Liver (tissue), 8 donors: ENCODE measurements at regions not wholly inside any gene's neighbourhood (a gene's known extent, or its start where the extent isn't known, plus 50 kb on each side); places are given as distances from the start of the nearest gene placed in this dataset.

Source experiments
- DNase-seq: peaks from one replicate; pipeline ENCODE4 v3.0.0-alpha.2; 2017; ENCODE audit warnings: low spot score
- H3K27ac ChIP-seq, 2 donors: one replicate each; pipeline ENCODE4 v1.7.0; 2013; ENCODE audit warnings: inconsistent platforms in 2 of 2, low read length in 2 of 2, control low read depth in 1 of 2, low read depth in 1 of 2, mild to moderate bottlenecking in 1 of 2
- H3K27me3 ChIP-seq, 4 donors: one replicate each; pipeline versions ENCODE4 v1.6.1 to v1.7.0; 2013; ENCODE audit warnings: low read length in 3 of 4, inconsistent platforms in 1 of 4, mild to moderate bottlenecking in 1 of 4, moderate library complexity in 1 of 4; ENCODE audit not compliant: control insufficient read depth in 4 of 4, insufficient read depth in 4 of 4
- H3K36me3 ChIP-seq, 4 donors: one replicate each; pipeline versions ENCODE4 v1.6.1 to v1.7.0; 2013; ENCODE audit warnings: low read length in 3 of 4, mild to moderate bottlenecking in 3 of 4, low read depth in 1 of 4, moderate library complexity in 1 of 4; ENCODE audit not compliant: control insufficient read depth in 4 of 4, insufficient read depth in 3 of 4
- H3K4me1 ChIP-seq, 4 donors: one replicate each; pipeline versions ENCODE4 v1.6.1 to v1.7.0; 2013; ENCODE audit warnings: low read length in 3 of 4, mild to moderate bottlenecking in 3 of 4, moderate library complexity in 1 of 4; ENCODE audit not compliant: control insufficient read depth in 4 of 4, insufficient read depth in 4 of 4
- H3K4me3 ChIP-seq, 3 donors: one replicate each; pipeline versions ENCODE4 v1.6.1 to v1.7.0; 2013; ENCODE audit warnings: low read length in 3 of 3, control low read depth in 1 of 3, low read depth in 1 of 3, mild to moderate bottlenecking in 1 of 3
- H3K9ac ChIP-seq, 2 donors: one replicate each; pipeline ENCODE4 v1.7.0; 2013; ENCODE audit warnings: low read length in 2 of 2, mild to moderate bottlenecking in 2 of 2, moderate library complexity in 2 of 2, control low read depth in 1 of 2, low read depth in 1 of 2
- H3K9me3 ChIP-seq, 4 donors: one replicate each; pipeline versions ENCODE4 v1.6.1 to v1.7.0; 2013; ENCODE audit warnings: low read length in 3 of 4; ENCODE audit not compliant: control insufficient read depth in 4 of 4
- CTCF ChIP-seq: fragments of 150-350 bp; IDR thresholded peaks from 2 replicates; pipeline ENCODE4 v1.5.1; 2017; ENCODE audit warnings: improper control_type of control experiment, low read depth, low read length; ENCODE audit not compliant: missing input control
- EGR1 ChIP-seq, 2 donors: IDR thresholded peaks; 2 replicates each; pipeline ENCODE4 v1.6.1; 2016 to 2018; ENCODE audit warnings: antibody characterized with exemption in 2 of 2, low read depth in 2 of 2
- FOXA1 ChIP-seq: IDR thresholded peaks from 2 replicates; pipeline ENCODE4 v1.6.1; 2016; ENCODE audit warnings: antibody characterized with exemption
- FOXA2 ChIP-seq: IDR thresholded peaks from 2 replicates; pipeline ENCODE4 v1.6.1; 2016; ENCODE audit warnings: antibody characterized with exemption
- GABPA ChIP-seq, 2 donors: IDR thresholded peaks in 1 of 2; conservative IDR thresholded peaks in 1 of 2; 2 replicates each; pipeline ENCODE4 v1.6.1; 2016; ENCODE audit warnings: antibody characterized with exemption in 2 of 2, mild to moderate bottlenecking in 1 of 2, moderate library complexity in 1 of 2
- HNF4A ChIP-seq, 2 donors: conservative IDR thresholded peaks; 2 replicates each; pipeline ENCODE4 v1.6.1; 2016; ENCODE audit warnings: antibody characterized with exemption in 2 of 2, mild to moderate bottlenecking in 2 of 2
- HNF4G ChIP-seq: IDR thresholded peaks from 2 replicates; pipeline ENCODE4 v1.6.1; 2016; ENCODE audit warnings: antibody characterized with exemption
- JUND ChIP-seq, 2 donors: IDR thresholded peaks; 2 replicates each; pipeline ENCODE4 v1.6.1; 2016; ENCODE audit warnings: antibody characterized with exemption in 2 of 2
- MAX ChIP-seq: IDR thresholded peaks from 2 replicates; pipeline ENCODE4 v1.6.1; 2016; ENCODE audit warnings: antibody characterized with exemption
- NR2F2 ChIP-seq: IDR thresholded peaks from 2 replicates; pipeline ENCODE4 v1.6.1; 2016; ENCODE audit warnings: antibody characterized with exemption
- RAD21 ChIP-seq, 2 donors: IDR thresholded peaks; 2 replicates each; pipeline ENCODE4 v1.6.1; 2016; ENCODE audit warnings: antibody characterized with exemption in 2 of 2, mild to moderate bottlenecking in 2 of 2
- RXRA ChIP-seq, 2 donors: IDR thresholded peaks; 2 replicates each; pipeline ENCODE4 v1.6.1; 2017 to 2018; ENCODE audit warnings: antibody characterized with exemption in 2 of 2, mild to moderate bottlenecking in 1 of 2
- SP1 ChIP-seq: IDR thresholded peaks from 2 replicates; pipeline ENCODE4 v1.6.1; 2018; ENCODE audit warnings: antibody characterized with exemption, mild to moderate bottlenecking
- TAF1 ChIP-seq: conservative IDR thresholded peaks from 2 replicates; pipeline ENCODE4 v1.6.1; 2016; ENCODE audit warnings: antibody characterized with exemption, mild to moderate bottlenecking
- YY1 ChIP-seq: IDR thresholded peaks from 2 replicates; pipeline ENCODE4 v1.6.1; 2016; ENCODE audit warnings: antibody characterized with exemption, mild to moderate bottlenecking
- WGBS: extraction: QIAGEN DNeasy Blood & Tissue Kit; methylation state at CpG from one replicate; pipeline ENCODE4 v1.1.7; 2013; 5-methylcytosine and 5-hydroxymethylcytosine counted together
- TF ChIP-seq, protein P1 (sequence below): IDR thresholded peaks from 2 replicates; pipeline ENCODE4 v1.6.1; 2016; ENCODE audit warnings: antibody characterized with exemption
- TF ChIP-seq, protein P2 (sequence below): IDR thresholded peaks from 2 replicates; pipeline ENCODE4 v1.6.1; 2016; ENCODE audit warnings: antibody characterized with exemption
- TF ChIP-seq, protein P3 (sequence below): IDR thresholded peaks from 2 replicates; pipeline ENCODE4 v1.6.1; 2016; ENCODE audit warnings: antibody characterized with exemption, mild to moderate bottlenecking
- donor health status: healthy.
- donor health status: healthy.
- donor health status: healthy.
- donor health status: healthy.
- donor health status: healthy.

DNA sequence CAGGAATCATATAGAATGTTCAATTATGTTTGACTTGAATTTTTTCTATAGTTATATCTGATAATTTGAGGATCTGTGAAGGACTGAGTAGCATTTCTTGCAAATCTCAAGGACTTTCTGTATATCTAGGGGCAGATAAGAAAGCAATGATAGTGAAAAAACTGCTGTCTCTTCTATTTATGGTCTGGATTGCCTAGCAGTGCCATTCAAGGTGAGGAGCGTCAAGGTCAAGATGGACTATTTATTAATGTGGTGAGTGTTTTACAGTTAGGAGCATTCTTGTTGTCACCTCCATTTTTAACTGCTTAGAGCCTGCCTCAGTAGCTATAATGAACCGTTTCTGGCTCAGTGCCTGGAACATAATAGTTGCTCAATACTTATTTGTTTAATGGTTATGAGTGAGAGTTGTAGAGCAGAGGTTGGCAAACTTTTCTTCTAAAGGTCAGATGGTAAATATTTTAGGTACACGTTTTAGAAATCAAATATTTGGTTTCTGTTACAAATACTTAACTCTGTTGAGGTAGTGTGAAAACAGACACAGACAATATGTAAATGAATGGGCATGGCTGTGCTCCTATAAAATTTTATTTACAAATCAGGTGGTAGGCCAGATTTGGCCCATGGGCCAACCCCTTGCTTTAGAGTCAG is 523.2 kb upstream of the IGFBP7 start:
- peak in 1 of 2 donors; percentile 32 for TF ChIP-seq RAD21 (IDR thresholded peaks at IDR 0.05)
- TF ChIP-seq HNF4G = no peak
- TF ChIP-seq CTCF = no peak
- no peak for TF ChIP-seq NR2F2
- no peak for TF ChIP-seq FOXA1
- TF ChIP-seq EGR1 (IDR thresholded peaks at IDR 0.05; ENCODE audit: low read depth in 2 of 2) = no peak
- TF ChIP-seq, protein P1, sequence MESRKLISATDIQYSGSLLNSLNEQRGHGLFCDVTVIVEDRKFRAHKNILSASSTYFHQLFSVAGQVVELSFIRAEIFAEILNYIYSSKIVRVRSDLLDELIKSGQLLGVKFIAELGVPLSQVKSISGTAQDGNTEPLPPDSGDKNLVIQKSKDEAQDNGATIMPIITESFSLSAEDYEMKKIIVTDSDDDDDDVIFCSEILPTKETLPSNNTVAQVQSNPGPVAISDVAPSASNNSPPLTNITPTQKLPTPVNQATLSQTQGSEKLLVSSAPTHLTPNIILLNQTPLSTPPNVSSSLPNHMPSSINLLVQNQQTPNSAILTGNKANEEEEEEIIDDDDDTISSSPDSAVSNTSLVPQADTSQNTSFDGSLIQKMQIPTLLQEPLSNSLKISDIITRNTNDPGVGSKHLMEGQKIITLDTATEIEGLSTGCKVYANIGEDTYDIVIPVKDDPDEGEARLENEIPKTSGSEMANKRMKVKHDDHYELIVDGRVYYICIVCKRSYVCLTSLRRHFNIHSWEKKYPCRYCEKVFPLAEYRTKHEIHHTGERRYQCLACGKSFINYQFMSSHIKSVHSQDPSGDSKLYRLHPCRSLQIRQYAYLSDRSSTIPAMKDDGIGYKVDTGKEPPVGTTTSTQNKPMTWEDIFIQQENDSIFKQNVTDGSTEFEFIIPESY = peak; percentile 73
- TF ChIP-seq RXRA (IDR thresholded peaks at IDR 0.05) = peak; percentile 21 to 89
- peak; percentile 33 for TF ChIP-seq YY1
- TF ChIP-seq, protein P2, sequence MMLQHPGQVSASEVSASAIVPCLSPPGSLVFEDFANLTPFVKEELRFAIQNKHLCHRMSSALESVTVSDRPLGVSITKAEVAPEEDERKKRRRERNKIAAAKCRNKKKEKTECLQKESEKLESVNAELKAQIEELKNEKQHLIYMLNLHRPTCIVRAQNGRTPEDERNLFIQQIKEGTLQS = no peak
- TF ChIP-seq GABPA (IDR thresholded peaks at IDR 0.05 in 1 of 2, conservative IDR thresholded peaks at IDR 0.05 in 1 of 2) = no peak
- peak; percentile 77 for TF ChIP-seq FOXA2
- no peak for TF ChIP-seq TAF1
- TF ChIP-seq HNF4A (conservative IDR thresholded peaks at IDR 0.05) = peak in 1 of 2 donors; percentile 65
- TF ChIP-seq JUND (IDR thresholded peaks at IDR 0.05) = peak in 1 of 2 donors; percentile 8
- no peak for TF ChIP-seq MAX
- TF ChIP-seq SP1 = no peak
- TF ChIP-seq, protein P3, sequence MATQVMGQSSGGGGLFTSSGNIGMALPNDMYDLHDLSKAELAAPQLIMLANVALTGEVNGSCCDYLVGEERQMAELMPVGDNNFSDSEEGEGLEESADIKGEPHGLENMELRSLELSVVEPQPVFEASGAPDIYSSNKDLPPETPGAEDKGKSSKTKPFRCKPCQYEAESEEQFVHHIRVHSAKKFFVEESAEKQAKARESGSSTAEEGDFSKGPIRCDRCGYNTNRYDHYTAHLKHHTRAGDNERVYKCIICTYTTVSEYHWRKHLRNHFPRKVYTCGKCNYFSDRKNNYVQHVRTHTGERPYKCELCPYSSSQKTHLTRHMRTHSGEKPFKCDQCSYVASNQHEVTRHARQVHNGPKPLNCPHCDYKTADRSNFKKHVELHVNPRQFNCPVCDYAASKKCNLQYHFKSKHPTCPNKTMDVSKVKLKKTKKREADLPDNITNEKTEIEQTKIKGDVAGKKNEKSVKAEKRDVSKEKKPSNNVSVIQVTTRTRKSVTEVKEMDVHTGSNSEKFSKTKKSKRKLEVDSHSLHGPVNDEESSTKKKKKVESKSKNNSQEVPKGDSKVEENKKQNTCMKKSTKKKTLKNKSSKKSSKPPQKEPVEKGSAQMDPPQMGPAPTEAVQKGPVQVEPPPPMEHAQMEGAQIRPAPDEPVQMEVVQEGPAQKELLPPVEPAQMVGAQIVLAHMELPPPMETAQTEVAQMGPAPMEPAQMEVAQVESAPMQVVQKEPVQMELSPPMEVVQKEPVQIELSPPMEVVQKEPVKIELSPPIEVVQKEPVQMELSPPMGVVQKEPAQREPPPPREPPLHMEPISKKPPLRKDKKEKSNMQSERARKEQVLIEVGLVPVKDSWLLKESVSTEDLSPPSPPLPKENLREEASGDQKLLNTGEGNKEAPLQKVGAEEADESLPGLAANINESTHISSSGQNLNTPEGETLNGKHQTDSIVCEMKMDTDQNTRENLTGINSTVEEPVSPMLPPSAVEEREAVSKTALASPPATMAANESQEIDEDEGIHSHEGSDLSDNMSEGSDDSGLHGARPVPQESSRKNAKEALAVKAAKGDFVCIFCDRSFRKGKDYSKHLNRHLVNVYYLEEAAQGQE = no peak
- H3K36me3 ChIP-seq = no peaks in the 10 kb centered on the region
- no peaks in the 10 kb centered on the region for H3K9me3 ChIP-seq
- H3K4me3 ChIP-seq = no peak overlapping the region
- WGBS = 43% methylated on average over 3 of the region's 3 CpGs
- no peak overlapping the region for H3K27ac ChIP-seq
- H3K27me3 ChIP-seq = no peaks in the 10 kb centered on the region
- no peak overlapping the region for H3K9ac ChIP-seq
- peaks cover 0 to 9% (median 0%) of the 10 kb centered on the region in 4 donors for H3K4me1 ChIP-seq
- no peak for DNase-seq
